H54 (cell line): ENCODE measurements at regions not wholly inside any gene's neighbourhood (a gene's known extent, or its start where the extent isn't known, plus 50 kb on each side); places are given as distances from the start of the nearest gene placed in this dataset.
"Not testable (repeated sequence)": the region's sequence is repeated elsewhere in the genome, so short reads cannot be mapped to it uniquely, and the experiment has no call there.

Experiments
- DNase-seq: peaks from one replicate; pipeline ENCODE4 v3.0.0; 2011; ENCODE audit warnings: low spot score, mixed read lengths; ENCODE audit not compliant: insufficient read length
- FAIRE-seq: peaks from 3 replicates; lab custom pipeline; 2011; peaks lifted over from hg19 to GRCh38; lab: Jason Lieb, UNC
- POLR2A ChIP-seq: IDR thresholded peaks from 2 replicates; pipeline ENCODE4 v1.6.1; 2011; ENCODE audit warnings: low read depth, mild to moderate bottlenecking, low read length

- DNase-seq (no peak), FAIRE-seq (peak; percentile 84)
- TF ChIP-seq POLR2A = no peak
Observed at GRCh38 chr3:104291878-104292277, 1074.8 kb upstream of the ALCAM start.

- FAIRE-seq = no peak
Observed at GRCh38 chr3:104297617-104298016, 1069.1 kb upstream of the ALCAM start.

GRCh38 chr3:104298662-104299061 lies 1068.0 kb upstream of the ALCAM start:
- no peak for FAIRE-seq
- no peak for DNase-seq
- TF ChIP-seq POLR2A = no peak

More at GRCh38 chr3:104297617-104298016, 1069.1 kb upstream of the ALCAM start:
- no peak for TF ChIP-seq POLR2A
- no peak for DNase-seq

GRCh38 chr3:104316118-104316517 lies 1050.6 kb upstream of the ALCAM start:
- no peak for TF ChIP-seq POLR2A
- DNase-seq (no peak), FAIRE-seq (peak; percentile 71)

GRCh38 chr3:104323226-104323625 lies 1043.5 kb upstream of the ALCAM start:
- DNase-seq (no peak), FAIRE-seq (no peak)
- TF ChIP-seq POLR2A = no peak

- DNase-seq = no peak
- FAIRE-seq = no peak
Observed at GRCh38 chr3:104347291-104347690, 1019.4 kb upstream of the ALCAM start.

GRCh38 chr3:104349836-104350235 lies 1016.9 kb upstream of the ALCAM start:
- FAIRE-seq = no peak
- no peak for TF ChIP-seq POLR2A
- no peak for DNase-seq

More at GRCh38 chr3:104347291-104347690, 1019.4 kb upstream of the ALCAM start:
- TF ChIP-seq POLR2A = no peak

- DNase-seq = no peak
- TF ChIP-seq POLR2A = no peak
- FAIRE-seq = no peak
Observed at GRCh38 chr3:104353951-104354350, 1012.8 kb upstream of the ALCAM start.

GRCh38 chr3:104359546-104359945 lies 1007.2 kb upstream of the ALCAM start:
- FAIRE-seq = peak; percentile 95

GRCh38 chr3:104360038-104360437 lies 1006.7 kb upstream of the ALCAM start:
- no peak for DNase-seq
- TF ChIP-seq POLR2A = no peak
- peak; percentile 36 for FAIRE-seq

More at GRCh38 chr3:104359546-104359945, 1007.2 kb upstream of the ALCAM start:
- DNase-seq = peak; percentile 6
- TF ChIP-seq POLR2A = no peak

- not testable (repeated sequence) for FAIRE-seq
Observed at GRCh38 chr3:104361748-104362147, 1005.0 kb upstream of the ALCAM start.

GRCh38 chr3:104362319-104362718 lies 1004.4 kb upstream of the ALCAM start:
- DNase-seq (no peak), FAIRE-seq (no peak)
- no peak for TF ChIP-seq POLR2A

More at GRCh38 chr3:104361748-104362147, 1005.0 kb upstream of the ALCAM start:
- not testable (repeated sequence) for DNase-seq

- FAIRE-seq (no peak), DNase-seq (no peak)
- no peak for TF ChIP-seq POLR2A
Observed at GRCh38 chr3:104367000-104367399, 999.7 kb upstream of the ALCAM start.

- no peak for FAIRE-seq
- no peak for TF ChIP-seq POLR2A
Observed at GRCh38 chr3:104368760-104369159, 997.9 kb upstream of the ALCAM start.

GRCh38 chr3:104385421-104385820 lies 981.3 kb upstream of the ALCAM start:
- DNase-seq = no peak
- no peak for FAIRE-seq
- TF ChIP-seq POLR2A = no peak

More at GRCh38 chr3:104368760-104369159, 997.9 kb upstream of the ALCAM start:
- DNase-seq = no peak

- DNase-seq = no peak
- TF ChIP-seq POLR2A = no peak
- no peak for FAIRE-seq
Observed at GRCh38 chr3:104388619-104389018, 978.1 kb upstream of the ALCAM start.

- DNase-seq (no peak), FAIRE-seq (no peak)
- TF ChIP-seq POLR2A = no peak
Observed at GRCh38 chr3:104392327-104392726, 974.4 kb upstream of the ALCAM start.
